Mucosa of descending colon (tissue), 3 donors: ENCODE measurements at regions not wholly inside any gene's neighbourhood (a gene's known extent, or its start where the extent isn't known, plus 50 kb on each side); places are given as distances from the start of the nearest gene placed in this dataset.

ENCODE experiments used
- ATAC-seq: fragments of 200-7000 bp; cut with Tn5 transposase; one replicate; pipeline ENCODE4 v1.9.1; 2020; ENCODE audit warnings: mild to moderate bottlenecking, moderate library complexity
- DNase-seq, 3 donors: peaks; one replicate each; pipeline ENCODE4 v3.0.0-alpha.2; 2020
- H3K36me3 ChIP-seq: fragments of 200-600 bp; one replicate; pipeline ENCODE4 v1.8.0; 2021; ENCODE audit warnings: low read depth, mild to moderate bottlenecking
- H3K4me1 ChIP-seq: fragments of 200-600 bp; one replicate; pipeline ENCODE4 v1.8.0; 2021; ENCODE audit warnings: low read depth, mild to moderate bottlenecking
- H3K4me3 ChIP-seq: fragments of 200-600 bp; one replicate; pipeline ENCODE4 v1.8.0; 2021; ENCODE audit warnings: mild to moderate bottlenecking
- H3K9me3 ChIP-seq: fragments of 200-600 bp; one replicate; pipeline ENCODE4 v1.8.0; 2021; ENCODE audit warnings: mild to moderate bottlenecking
- intact Hi-C, 2 donors: fragments of 100-400 bp; cut with DNase I in 1 of 2; cut with micrococcal nuclease in 1 of 2; formaldehyde crosslinking; loops; one replicate each; pipeline versions ENCODE4 v1.11.0 to v1.11.1; 2022; cut with DNase I, micrococcal nuclease
- TF ChIP-seq, protein P1 (sequence below): fragments of 200-600 bp; IDR thresholded peaks from one replicate; pipeline ENCODE4 v1.8.0; 2022; ENCODE audit warnings: antibody characterized with exemption, mild to moderate bottlenecking
- donor health status: DM: no; HTN: no; CAD: no; lungs with moderate emphysema.
- donor health status: DM: no; HTN: no; CAD: no.
- donor health status: DM: no; HTN: yes; CAD: no.

DNA sequence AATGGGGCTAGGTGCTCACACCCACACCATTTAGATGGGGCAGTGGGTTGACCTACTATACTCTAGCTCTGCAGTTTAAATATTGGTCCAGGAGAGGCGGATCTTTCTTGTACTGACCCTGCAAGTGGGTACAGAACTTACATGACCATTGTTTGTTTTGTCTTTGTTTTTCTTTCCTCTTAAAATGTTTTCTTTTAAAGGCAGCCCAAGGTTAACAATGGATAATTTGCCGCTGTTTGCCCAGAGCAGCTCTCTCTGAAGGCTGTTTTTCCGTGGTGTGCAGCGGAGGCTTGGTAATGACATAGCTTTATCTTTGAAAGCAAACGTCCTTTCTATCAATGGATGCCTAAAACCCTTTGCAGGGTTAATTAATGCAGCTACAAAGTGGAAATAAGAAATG, 133.3 kb upstream of the MEX3C start:
- no peaks in the 10 kb centered on the region for H3K36me3 ChIP-seq
- no peaks in the 10 kb centered on the region for H3K4me1 ChIP-seq
- no peaks in the 10 kb centered on the region for H3K9me3 ChIP-seq
- no peak for ATAC-seq
- no peak overlapping the region for H3K4me3 ChIP-seq
- intact Hi-C loops = no loop called here
- no peak for DNase-seq
- TF ChIP-seq, protein P1, sequence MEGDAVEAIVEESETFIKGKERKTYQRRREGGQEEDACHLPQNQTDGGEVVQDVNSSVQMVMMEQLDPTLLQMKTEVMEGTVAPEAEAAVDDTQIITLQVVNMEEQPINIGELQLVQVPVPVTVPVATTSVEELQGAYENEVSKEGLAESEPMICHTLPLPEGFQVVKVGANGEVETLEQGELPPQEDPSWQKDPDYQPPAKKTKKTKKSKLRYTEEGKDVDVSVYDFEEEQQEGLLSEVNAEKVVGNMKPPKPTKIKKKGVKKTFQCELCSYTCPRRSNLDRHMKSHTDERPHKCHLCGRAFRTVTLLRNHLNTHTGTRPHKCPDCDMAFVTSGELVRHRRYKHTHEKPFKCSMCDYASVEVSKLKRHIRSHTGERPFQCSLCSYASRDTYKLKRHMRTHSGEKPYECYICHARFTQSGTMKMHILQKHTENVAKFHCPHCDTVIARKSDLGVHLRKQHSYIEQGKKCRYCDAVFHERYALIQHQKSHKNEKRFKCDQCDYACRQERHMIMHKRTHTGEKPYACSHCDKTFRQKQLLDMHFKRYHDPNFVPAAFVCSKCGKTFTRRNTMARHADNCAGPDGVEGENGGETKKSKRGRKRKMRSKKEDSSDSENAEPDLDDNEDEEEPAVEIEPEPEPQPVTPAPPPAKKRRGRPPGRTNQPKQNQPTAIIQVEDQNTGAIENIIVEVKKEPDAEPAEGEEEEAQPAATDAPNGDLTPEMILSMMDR = no peak

DNA sequence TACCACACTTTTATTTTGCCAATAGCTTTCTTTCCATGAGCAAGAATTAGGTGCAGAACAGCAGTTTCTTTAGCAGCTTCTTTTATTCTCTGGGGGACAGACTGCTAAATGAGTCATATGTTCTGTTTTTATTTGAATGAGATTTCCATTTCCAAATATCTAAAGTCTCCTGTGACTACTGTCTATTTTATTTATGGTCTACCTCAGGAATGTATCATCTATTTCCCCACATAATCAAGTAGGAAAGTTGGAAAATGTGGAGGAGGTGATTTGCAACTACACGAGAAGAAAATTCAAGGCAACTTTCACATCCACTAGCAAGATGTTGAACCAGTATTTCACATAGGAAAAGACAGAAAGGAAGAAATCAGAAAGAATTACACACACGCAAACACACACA, 139.9 kb upstream of the MEX3C start:
- intact Hi-C loops = no loop called here
- no peak for DNase-seq

DNA sequence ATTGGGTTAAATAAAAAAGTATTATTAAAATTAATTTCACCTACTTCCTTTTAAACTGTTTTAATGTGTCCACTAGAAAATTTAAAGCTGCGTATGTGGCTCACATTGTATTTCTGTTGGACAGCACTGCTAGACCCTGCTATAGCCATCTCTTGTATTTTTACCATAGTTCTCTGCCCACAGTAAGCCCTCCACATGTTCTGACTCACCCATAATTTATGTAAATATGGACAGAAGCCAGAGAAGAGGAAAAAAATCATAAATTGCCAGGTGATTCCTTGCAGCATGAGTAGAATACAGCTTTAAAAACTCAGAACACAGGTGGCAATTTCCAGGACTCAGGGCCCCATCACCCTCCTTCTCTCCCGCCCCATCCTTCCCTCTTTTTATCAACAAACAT, 142.4 kb upstream of the MEX3C start:
- TF ChIP-seq, protein P1 = no peak
- Histone ChIP-seq H3K4me1 (no peaks in the 10 kb centered on the region), H3K36me3 (no peaks in the 10 kb centered on the region), H3K4me3 (no peak overlapping the region), H3K9me3 (no peaks in the 10 kb centered on the region)
- intact Hi-C loops = no loop called here
- ATAC-seq (no peak), DNase-seq (no peak)

More for the DNA sequence above, 139.9 kb upstream of the MEX3C start:
- ATAC-seq = no peak
- TF ChIP-seq, protein P1 = no peak
- Histone ChIP-seq H3K4me3 (no peak overlapping the region), H3K36me3 (no peaks in the 10 kb centered on the region), H3K4me1 (no peaks in the 10 kb centered on the region), H3K9me3 (no peaks in the 10 kb centered on the region)

DNA sequence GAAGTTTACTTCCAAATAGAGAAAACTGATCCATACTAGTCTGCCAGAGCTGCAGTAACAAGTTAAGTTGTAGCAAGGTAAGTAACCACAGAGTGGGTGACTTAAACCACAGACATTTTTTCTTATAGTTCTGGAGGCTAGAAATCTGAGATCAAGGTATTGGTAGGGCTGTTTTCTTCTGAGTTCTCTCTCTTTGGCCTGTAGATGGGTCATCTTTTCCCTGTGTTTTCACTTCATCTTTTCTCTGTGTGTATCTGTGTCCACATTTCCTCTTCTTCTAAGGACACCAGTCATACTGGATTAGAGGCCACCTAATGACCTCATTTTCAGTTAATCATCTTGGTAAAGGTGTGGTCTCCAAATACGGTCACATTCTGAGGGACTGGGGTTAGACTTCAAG, 142.9 kb upstream of the MEX3C start:
- ATAC-seq (no peak), DNase-seq (no peak)
- intact Hi-C loops = no loop called here
- Histone ChIP-seq H3K36me3 (no peaks in the 10 kb centered on the region), H3K4me1 (no peaks in the 10 kb centered on the region), H3K9me3 (no peaks in the 10 kb centered on the region), H3K4me3 (no peak overlapping the region)
- TF ChIP-seq, protein P1 = no peak

DNA sequence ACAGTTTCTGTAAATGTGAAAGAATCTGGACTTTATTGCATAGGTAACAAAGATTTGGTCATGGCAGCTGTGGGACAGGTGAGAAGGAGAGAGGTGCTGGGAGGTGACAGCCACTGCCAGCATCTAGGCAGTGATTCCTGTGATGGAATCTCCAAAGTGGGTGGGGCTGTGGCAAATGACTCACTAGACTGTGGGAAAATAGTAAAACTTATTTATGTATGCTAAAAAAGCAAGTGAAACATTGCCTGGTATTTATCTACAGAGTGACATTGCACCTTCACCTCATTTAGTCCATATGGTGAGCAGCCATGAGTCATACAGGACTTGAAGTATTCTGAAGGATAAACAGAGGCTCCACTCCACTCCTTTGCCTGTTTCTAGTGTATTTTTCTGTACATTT, 145.3 kb upstream of the MEX3C start:
- no peaks in the 10 kb centered on the region for H3K36me3 ChIP-seq
- intact Hi-C loops = no loop called here
- no peaks in the 10 kb centered on the region for H3K4me1 ChIP-seq
- ATAC-seq (peak; percentile 78), DNase-seq (peak in 1 of 3 donors; percentile 2)
- H3K4me3 ChIP-seq = no peak overlapping the region
- TF ChIP-seq, protein P1 = no peak
- H3K9me3 ChIP-seq = no peaks in the 10 kb centered on the region

- H3K4me3 ChIP-seq = no peak overlapping the region
- no peaks in the 10 kb centered on the region for H3K9me3 ChIP-seq
- intact Hi-C loops = no loop called here
- no peak for DNase-seq
- H3K36me3 ChIP-seq = no peaks in the 10 kb centered on the region
- TF ChIP-seq, protein P1 = no peak
- H3K4me1 ChIP-seq = no peaks in the 10 kb centered on the region
- ATAC-seq = no peak
Observed at GRCh38 chr18:51345848-51346391, 148.4 kb upstream of the MEX3C start.
